ENCODE measurements at regions not wholly inside any gene's neighbourhood (a gene's known extent, or its start where the extent isn't known, plus 50 kb on each side); places are given as distances from the start of the nearest gene placed in this dataset.
"Not testable (repeated sequence)": the region's sequence is repeated elsewhere in the genome, so short reads cannot be mapped to it uniquely, and the experiment has no call there.

- H3F3A ChIP-seq (ENCODE audit: insufficient read depth, low read length); H3K4me3 ChIP-seq (ENCODE audit: low read depth, low read length, poor library complexity, severe bottlenecking); H3K36me3 ChIP-seq (ENCODE audit: insufficient read depth, low read length); H2AFZ ChIP-seq (ENCODE audit: low read length); H3K27ac ChIP-seq (ENCODE audit: low read depth, low read length, poor library complexity, severe bottlenecking); H3K79me2 ChIP-seq (ENCODE audit: insufficient read depth, low read length); H3K4me1 ChIP-seq (ENCODE audit: insufficient read depth, low read length, severe bottlenecking); H3K27me3 ChIP-seq (ENCODE audit: insufficient read depth, low read length); H4K20me1 ChIP-seq (ENCODE audit: insufficient read depth, low read length); H3K9me3 ChIP-seq (ENCODE audit: low read length); H3K9me2 ChIP-seq (ENCODE audit: low read depth, low read length); H3K4me2 ChIP-seq (ENCODE audit: low read length); H3K9ac ChIP-seq (ENCODE audit: low read length): not testable (repeated sequence)
These were observed 195.6 kb upstream of the ZNF469 start for GRCh38 chr16:88186889-88187870.

GRCh38 chr16:88188171-88188895 lies 194.4 kb upstream of the ZNF469 start:
- not testable (repeated sequence) for H3K9ac ChIP-seq (ENCODE audit: low read length); H3F3A ChIP-seq (ENCODE audit: insufficient read depth, low read length); H4K20me1 ChIP-seq (ENCODE audit: insufficient read depth, low read length); H3K9me2 ChIP-seq (ENCODE audit: low read depth, low read length); H3K9me3 ChIP-seq (ENCODE audit: low read length); H3K27me3 ChIP-seq (ENCODE audit: insufficient read depth, low read length); H3K79me2 ChIP-seq (ENCODE audit: insufficient read depth, low read length); H3K4me1 ChIP-seq (ENCODE audit: insufficient read depth, low read length, severe bottlenecking); H3K4me3 ChIP-seq (ENCODE audit: low read depth, low read length, poor library complexity, severe bottlenecking); H2AFZ ChIP-seq (ENCODE audit: low read length); H3K36me3 ChIP-seq (ENCODE audit: insufficient read depth, low read length); H3K4me2 ChIP-seq (ENCODE audit: low read length); H3K27ac ChIP-seq (ENCODE audit: low read depth, low read length, poor library complexity, severe bottlenecking)

- H3K27ac ChIP-seq (ENCODE audit: low read depth, low read length, poor library complexity, severe bottlenecking); H3K36me3 ChIP-seq (ENCODE audit: insufficient read depth, low read length); H3K27me3 ChIP-seq (ENCODE audit: insufficient read depth, low read length); H3K9ac ChIP-seq (ENCODE audit: low read length); H3F3A ChIP-seq (ENCODE audit: insufficient read depth, low read length); H3K4me1 ChIP-seq (ENCODE audit: insufficient read depth, low read length, severe bottlenecking); H4K20me1 ChIP-seq (ENCODE audit: insufficient read depth, low read length); H3K9me3 ChIP-seq (ENCODE audit: low read length); H3K9me2 ChIP-seq (ENCODE audit: low read depth, low read length); H3K4me3 ChIP-seq (ENCODE audit: low read depth, low read length, poor library complexity, severe bottlenecking); H2AFZ ChIP-seq (ENCODE audit: low read length); H3K4me2 ChIP-seq (ENCODE audit: low read length); H3K79me2 ChIP-seq (ENCODE audit: insufficient read depth, low read length): not testable (repeated sequence)
These were observed 192.1 kb upstream of the ZNF469 start for GRCh38 chr16:88190592-88191095.

GRCh38 chr16:88191168-88191567 lies 191.6 kb upstream of the ZNF469 start:
- not testable (repeated sequence) for H3K79me2 ChIP-seq (ENCODE audit: insufficient read depth, low read length); H3F3A ChIP-seq (ENCODE audit: insufficient read depth, low read length); H4K20me1 ChIP-seq (ENCODE audit: insufficient read depth, low read length); H3K27me3 ChIP-seq (ENCODE audit: insufficient read depth, low read length); H3K4me3 ChIP-seq (ENCODE audit: low read depth, low read length, poor library complexity, severe bottlenecking); H3K9me2 ChIP-seq (ENCODE audit: low read depth, low read length); H3K9me3 ChIP-seq (ENCODE audit: low read length); H3K36me3 ChIP-seq (ENCODE audit: insufficient read depth, low read length); H3K4me1 ChIP-seq (ENCODE audit: insufficient read depth, low read length, severe bottlenecking); H2AFZ ChIP-seq (ENCODE audit: low read length); H3K27ac ChIP-seq (ENCODE audit: low read depth, low read length, poor library complexity, severe bottlenecking); H3K4me2 ChIP-seq (ENCODE audit: low read length); H3K9ac ChIP-seq (ENCODE audit: low read length)

- no peak overlapping the region for H3K9ac ChIP-seq (ENCODE audit: low read length)
- H4K20me1 ChIP-seq (ENCODE audit: insufficient read depth, low read length): no peaks in the 10 kb centered on the region
- 0 out of 2 replicates have a peak, but pooled peaks cover 5% of the 10 kb centered on the region for H3K27me3 ChIP-seq (ENCODE audit: insufficient read depth, low read length)
- no peak for TF ChIP-seq EZH2 (IDR thresholded peaks at IDR 0.05; ENCODE audit: borderline replicate concordance, low read length)
- TF ChIP-seq CTCF (IDR thresholded peaks at IDR 0.05; ENCODE audit: low read length): no peak
- no peak overlapping the region for H3K4me3 ChIP-seq (ENCODE audit: low read depth, low read length, poor library complexity, severe bottlenecking)
- no peak overlapping the region for H3K4me2 ChIP-seq (ENCODE audit: low read length)
- no peaks in the 10 kb centered on the region for H3K9me2 ChIP-seq (ENCODE audit: low read depth, low read length)
- H3K27ac ChIP-seq (ENCODE audit: low read depth, low read length, poor library complexity, severe bottlenecking): no peak overlapping the region
- H2AFZ ChIP-seq (ENCODE audit: low read length): no peak overlapping the region
- no peaks in the 10 kb centered on the region for H3F3A ChIP-seq (ENCODE audit: insufficient read depth, low read length)
- H3K9me3 ChIP-seq (ENCODE audit: low read length): no peaks in the 10 kb centered on the region
- H3K4me1 ChIP-seq (ENCODE audit: insufficient read depth, low read length, severe bottlenecking): no peaks in the 10 kb centered on the region
- H3K79me2 ChIP-seq (ENCODE audit: insufficient read depth, low read length): no peaks in the 10 kb centered on the region
- H3K36me3 ChIP-seq (ENCODE audit: insufficient read depth, low read length): no peaks in the 10 kb centered on the region
These were observed 190.2 kb upstream of the ZNF469 start for GRCh38 chr16:88192601-88193000.

Data from OCI-LY1 (cell line).